ENCODE measurements at regions not wholly inside any gene's neighbourhood (a gene's known extent, or its start where the extent isn't known, plus 50 kb on each side); places are given as distances from the start of the nearest gene placed in this dataset.

GRCh38 chr6:15843764-15844163 lies 180.9 kb upstream of the DTNBP1 start:
- Mint-ChIP-seq H3K4me3 (no peak overlapping the region), H3K4me1 (no peaks in the 10 kb centered on the region), H3K9me3 (peaks cover 0 to 4% (median 0%) of the 10 kb centered on the region in 11 donors), H3K27me3 (no peaks in the 10 kb centered on the region), H3K36me3 (peaks cover 0 to 5% (median 0%) of the 10 kb centered on the region in 5 donors), H3K27ac (no peak overlapping the region)
- no peak for DNase-seq
- Histone ChIP-seq H3K27me3 (ENCODE audit: control insufficient read depth in 2 of 2, insufficient read depth in 2 of 2, low read length in 2 of 2) (no peaks in the 10 kb centered on the region), H3K4me3 (ENCODE audit: low read length) (no peak overlapping the region), H3K27ac (ENCODE audit: low read depth, low read length) (no peak overlapping the region), H3K9me3 (ENCODE audit: control insufficient read depth in 2 of 3, low read length in 3 of 3) (no peaks in the 10 kb centered on the region), H3K36me3 (ENCODE audit: control insufficient read depth in 2 of 3, insufficient read depth in 3 of 3, low read length in 3 of 3) (no peaks in the 10 kb centered on the region), H3K4me1 (ENCODE audit: control insufficient read depth in 2 of 2, insufficient read depth in 2 of 2, low read length in 2 of 2) (no peaks in the 10 kb centered on the region)
- no peak for ATAC-seq
- ChIA-PET POLR2A (no interaction called here), CTCF (no interaction called here)
- intact Hi-C loops (cut with micrococcal nuclease): no loop called here

GRCh38 chr6:15843226-15843625 lies 180.4 kb upstream of the DTNBP1 start:
- Histone ChIP-seq H3K4me3 (ENCODE audit: low read length) (no peak overlapping the region), H3K27me3 (ENCODE audit: control insufficient read depth in 2 of 2, insufficient read depth in 2 of 2, low read length in 2 of 2) (no peaks in the 10 kb centered on the region), H3K4me1 (ENCODE audit: control insufficient read depth in 2 of 2, insufficient read depth in 2 of 2, low read length in 2 of 2) (no peaks in the 10 kb centered on the region), H3K36me3 (ENCODE audit: control insufficient read depth in 2 of 3, insufficient read depth in 3 of 3, low read length in 3 of 3) (no peaks in the 10 kb centered on the region), H3K27ac (ENCODE audit: low read depth, low read length) (no peak overlapping the region), H3K9me3 (ENCODE audit: control insufficient read depth in 2 of 3, low read length in 3 of 3) (no peaks in the 10 kb centered on the region)
- DNase-seq (no peak), ATAC-seq (no peak)
- H3K27me3 Mint-ChIP-seq: no peaks in the 10 kb centered on the region
- H3K4me3 Mint-ChIP-seq: no peak overlapping the region
- CTCF ChIA-PET: interaction anchor here (0.7 kb wide), 1 partner anchor 1858 kb away, joined by 3 read pairs; no protein-coding TSS in a partner anchor
- POLR2A ChIA-PET: no interaction called here
- intact Hi-C loops (cut with micrococcal nuclease): no loop called here
- no peaks in the 10 kb centered on the region for H3K4me1 Mint-ChIP-seq
- H3K27ac Mint-ChIP-seq: no peak overlapping the region
- H3K9me3 Mint-ChIP-seq: peaks cover 0 to 3% (median 0%) of the 10 kb centered on the region in 11 donors
- H3K36me3 Mint-ChIP-seq: peaks cover 0 to 4% (median 0%) of the 10 kb centered on the region in 5 donors

GRCh38 chr6:15842727-15843117 lies 179.9 kb upstream of the DTNBP1 start:
- ChIA-PET POLR2A (no interaction called here), CTCF (interaction anchor here (0.7 kb wide), 1 partner anchor 1858 kb away, joined by 3 read pairs; no protein-coding TSS in a partner anchor)
- Mint-ChIP-seq H3K9me3 (no peaks in the 10 kb centered on the region), H3K27ac (no peak overlapping the region), H3K4me3 (no peak overlapping the region), H3K4me1 (no peaks in the 10 kb centered on the region), H3K36me3 (no peaks in the 10 kb centered on the region), H3K27me3 (no peaks in the 10 kb centered on the region)
- Histone ChIP-seq H3K4me3 (ENCODE audit: low read length) (no peak overlapping the region), H3K9me3 (ENCODE audit: control insufficient read depth in 2 of 3, low read length in 3 of 3) (no peaks in the 10 kb centered on the region), H3K27ac (ENCODE audit: low read depth, low read length) (no peak overlapping the region), H3K36me3 (ENCODE audit: control insufficient read depth in 2 of 3, insufficient read depth in 3 of 3, low read length in 3 of 3) (no peaks in the 10 kb centered on the region), H3K27me3 (ENCODE audit: control insufficient read depth in 2 of 2, insufficient read depth in 2 of 2, low read length in 2 of 2) (no peaks in the 10 kb centered on the region), H3K4me1 (ENCODE audit: control insufficient read depth in 2 of 2, insufficient read depth in 2 of 2, low read length in 2 of 2) (no peaks in the 10 kb centered on the region)
- no peak for DNase-seq
- no peak for ATAC-seq
- intact Hi-C loops (cut with micrococcal nuclease): no loop called here

DNA sequence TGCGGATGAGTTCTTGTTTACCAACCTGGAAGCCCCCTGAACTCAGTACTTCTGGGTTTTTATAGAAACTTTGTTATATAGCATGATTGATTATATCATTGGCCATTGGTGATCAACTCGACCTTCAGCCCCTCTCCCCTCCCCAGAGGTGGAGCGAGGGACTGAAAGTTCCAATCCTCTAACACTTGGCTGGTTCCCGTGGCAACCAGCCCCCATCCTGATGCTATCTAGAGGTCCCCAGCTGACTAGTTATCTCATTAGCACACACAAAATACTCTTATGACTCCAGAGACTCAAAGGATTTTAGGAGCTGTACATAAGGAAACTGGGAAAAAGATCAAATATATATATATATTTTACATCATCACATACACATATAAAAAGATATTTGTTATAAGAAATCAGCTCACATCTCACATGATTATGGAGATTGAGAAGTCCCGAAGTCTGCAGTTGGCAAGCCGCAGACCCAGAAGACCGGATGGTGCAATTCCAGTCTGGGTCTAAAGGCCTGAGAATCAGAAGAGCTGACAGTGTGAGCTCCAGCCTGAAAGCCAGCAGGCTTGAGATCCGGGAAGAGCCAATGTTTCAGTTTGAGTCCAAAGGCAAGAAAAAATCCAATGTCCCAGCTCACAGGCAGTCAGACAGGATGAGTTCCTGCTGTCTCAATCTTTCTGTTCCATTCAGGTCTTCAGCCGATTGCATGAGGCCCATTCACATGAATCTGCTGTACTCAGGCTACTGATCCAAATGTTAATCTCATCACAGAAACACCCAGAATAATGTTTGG lies 179.3 kb upstream of the DTNBP1 start:
- ATAC-seq: no peak
- H3K36me3 Mint-ChIP-seq: no peaks in the 10 kb centered on the region

GRCh38 chr6:15839969-15840541 lies 177.2 kb upstream of the DTNBP1 start:
- H3K36me3 Mint-ChIP-seq: peaks cover 0 to 3% (median 0%) of the 10 kb centered on the region in 5 donors

More for the DNA sequence above, 179.3 kb upstream of the DTNBP1 start:
- no peaks in the 10 kb centered on the region for H3K4me1 Mint-ChIP-seq
- H3K4me3 Mint-ChIP-seq: no peak overlapping the region
- intact Hi-C loops (cut with micrococcal nuclease): no loop called here
- POLR2A ChIA-PET: no interaction called here
- H3K27me3 Mint-ChIP-seq: no peaks in the 10 kb centered on the region
- H3K9me3 ChIP-seq (ENCODE audit: control insufficient read depth in 2 of 3, low read length in 3 of 3): no peaks in the 10 kb centered on the region
- no peaks in the 10 kb centered on the region for H3K36me3 ChIP-seq (ENCODE audit: control insufficient read depth in 2 of 3, insufficient read depth in 3 of 3, low read length in 3 of 3)
- H3K27ac Mint-ChIP-seq: no peak overlapping the region
- CTCF ChIA-PET: no interaction called here
- DNase-seq: no peak
- H3K27me3 ChIP-seq (ENCODE audit: control insufficient read depth in 2 of 2, insufficient read depth in 2 of 2, low read length in 2 of 2): no peaks in the 10 kb centered on the region
- H3K9me3 Mint-ChIP-seq: no peaks in the 10 kb centered on the region
- H3K4me3 ChIP-seq (ENCODE audit: low read length): no peak overlapping the region
- no peak overlapping the region for H3K27ac ChIP-seq (ENCODE audit: low read depth, low read length)
- H3K4me1 ChIP-seq (ENCODE audit: control insufficient read depth in 2 of 2, insufficient read depth in 2 of 2, low read length in 2 of 2): no peaks in the 10 kb centered on the region

DNA sequence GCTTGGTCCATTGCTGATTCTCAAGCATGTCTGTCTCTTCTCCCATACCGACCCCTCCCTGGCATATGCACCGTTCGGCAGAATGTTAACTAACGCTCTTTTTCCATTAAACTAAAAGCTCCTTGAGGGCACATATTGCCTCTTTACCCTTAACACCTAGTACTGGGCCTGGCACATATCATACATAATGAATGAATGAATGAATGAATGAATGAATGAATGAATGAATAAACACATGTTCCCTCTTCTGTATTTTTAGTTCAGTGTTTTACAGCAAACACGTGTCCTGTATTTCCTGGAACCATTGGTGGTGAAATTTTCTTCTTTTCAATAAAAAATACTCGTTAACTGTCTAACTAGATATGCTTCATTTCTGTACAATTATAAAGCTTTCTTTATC lies 174.4 kb upstream of the DTNBP1 start:
- Mint-ChIP-seq H3K4me1 (no peaks in the 10 kb centered on the region), H3K27me3 (peaks cover 0 to 4% (median 0%) of the 10 kb centered on the region in 5 donors), H3K27ac (no peak overlapping the region), H3K4me3 (no peak overlapping the region), H3K36me3 (peaks cover 0 to 3% (median 0%) of the 10 kb centered on the region in 5 donors), H3K9me3 (no peaks in the 10 kb centered on the region)
- H3K36me3 ChIP-seq (ENCODE audit: control insufficient read depth in 2 of 3, insufficient read depth in 3 of 3, low read length in 3 of 3): no peaks in the 10 kb centered on the region
- H3K27me3 ChIP-seq (ENCODE audit: control insufficient read depth in 2 of 2, insufficient read depth in 2 of 2, low read length in 2 of 2): no peaks in the 10 kb centered on the region
- H3K27ac ChIP-seq (ENCODE audit: low read depth, low read length): no peak overlapping the region
- H3K9me3 ChIP-seq (ENCODE audit: control insufficient read depth in 2 of 3, low read length in 3 of 3): no peaks in the 10 kb centered on the region
- H3K4me1 ChIP-seq (ENCODE audit: control insufficient read depth in 2 of 2, insufficient read depth in 2 of 2, low read length in 2 of 2): no peaks in the 10 kb centered on the region
- ATAC-seq: no peak
- POLR2A ChIA-PET: no interaction called here
- CTCF ChIA-PET: no interaction called here
- DNase-seq: no peak
- intact Hi-C loops (cut with micrococcal nuclease): no loop called here
- no peak overlapping the region for H3K4me3 ChIP-seq (ENCODE audit: low read length)

More at GRCh38 chr6:15839969-15840541, 177.2 kb upstream of the DTNBP1 start:
- ChIA-PET CTCF (no interaction called here), POLR2A (no interaction called here)
- no peaks in the 10 kb centered on the region for H3K4me1 ChIP-seq (ENCODE audit: control insufficient read depth in 2 of 2, insufficient read depth in 2 of 2, low read length in 2 of 2)
- H3K36me3 ChIP-seq (ENCODE audit: control insufficient read depth in 2 of 3, insufficient read depth in 3 of 3, low read length in 3 of 3): no peaks in the 10 kb centered on the region
- Mint-ChIP-seq H3K4me3 (no peak overlapping the region), H3K9me3 (no peaks in the 10 kb centered on the region), H3K27me3 (no peaks in the 10 kb centered on the region), H3K4me1 (no peaks in the 10 kb centered on the region), H3K27ac (no peak overlapping the region)
- H3K27me3 ChIP-seq (ENCODE audit: control insufficient read depth in 2 of 2, insufficient read depth in 2 of 2, low read length in 2 of 2): no peaks in the 10 kb centered on the region
- no peaks in the 10 kb centered on the region for H3K9me3 ChIP-seq (ENCODE audit: control insufficient read depth in 2 of 3, low read length in 3 of 3)
- intact Hi-C loops (cut with micrococcal nuclease): no loop called here
- DNase-seq: no peak
- H3K27ac ChIP-seq (ENCODE audit: low read depth, low read length): no peak overlapping the region
- no peak overlapping the region for H3K4me3 ChIP-seq (ENCODE audit: low read length)
- no peak for ATAC-seq

DNA sequence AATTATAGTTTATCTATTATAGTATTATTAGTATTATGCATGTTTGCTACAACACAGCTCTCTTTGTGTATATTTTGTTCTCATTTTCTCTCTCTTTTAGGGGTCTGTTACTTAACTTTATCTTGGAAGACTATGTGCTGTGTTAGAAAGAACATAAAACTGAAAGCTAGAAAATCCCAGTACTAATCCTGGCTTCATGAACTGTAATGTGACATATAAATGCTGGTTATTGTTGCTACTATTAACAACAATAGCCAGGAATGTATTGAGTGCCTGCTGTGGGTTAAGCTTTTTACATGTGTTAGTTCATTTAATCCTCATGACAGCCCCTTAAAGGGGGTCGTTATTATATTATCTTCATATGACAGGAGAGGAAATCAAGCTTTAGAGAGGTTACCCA lies 170.0 kb upstream of the DTNBP1 start:
- ChIA-PET CTCF (interaction anchor here (0.5 to 0.6 kb wide), 2 partner anchors 57 to 291 kb away, joined by 3 read pairs; no protein-coding TSS in a partner anchor), POLR2A (no interaction called here)
- Histone ChIP-seq H3K4me1 (ENCODE audit: control insufficient read depth in 2 of 2, insufficient read depth in 2 of 2, low read length in 2 of 2) (no peaks in the 10 kb centered on the region), H3K27ac (ENCODE audit: low read depth, low read length) (no peak overlapping the region), H3K4me3 (ENCODE audit: low read length) (no peak overlapping the region), H3K36me3 (ENCODE audit: control insufficient read depth in 2 of 3, insufficient read depth in 3 of 3, low read length in 3 of 3) (no peaks in the 10 kb centered on the region), H3K9me3 (ENCODE audit: control insufficient read depth in 2 of 3, low read length in 3 of 3) (no peaks in the 10 kb centered on the region), H3K27me3 (ENCODE audit: control insufficient read depth in 2 of 2, insufficient read depth in 2 of 2, low read length in 2 of 2) (no peaks in the 10 kb centered on the region)
- H3K4me3 Mint-ChIP-seq: no peak overlapping the region
- H3K9me3 Mint-ChIP-seq: no peaks in the 10 kb centered on the region
- ATAC-seq: no peak
- peaks cover 0 to 4% (median 0%) of the 10 kb centered on the region in 5 donors for H3K27me3 Mint-ChIP-seq
- no peak for DNase-seq
- H3K36me3 Mint-ChIP-seq: peaks cover 0 to 3% (median 0%) of the 10 kb centered on the region in 5 donors
- intact Hi-C loops (cut with micrococcal nuclease): no loop called here
- no peak overlapping the region for H3K27ac Mint-ChIP-seq
- H3K4me1 Mint-ChIP-seq: no peaks in the 10 kb centered on the region
